ENCODE measurements at regions not wholly inside any gene's neighbourhood (a gene's known extent, or its start where the extent isn't known, plus 50 kb on each side); places are given as distances from the start of the nearest gene placed in this dataset.

GRCh38 chr12:69085852-69086251 is 152.9 kb upstream of the CPM start:
- TF ChIP-seq CTCF (IDR thresholded peaks at IDR 0.05; ENCODE audit: poor library complexity, severe bottlenecking) (no peak), RAD21 (conservative IDR thresholded peaks at IDR 0.05) (no peak), EP300 (conservative IDR thresholded peaks at IDR 0.05; ENCODE audit: poor library complexity, severe bottlenecking) (no peak), MXI1 (conservative IDR thresholded peaks at IDR 0.05; ENCODE audit: poor library complexity, severe bottlenecking) (no peak), POLR2AphosphoS5 (IDR thresholded peaks at IDR 0.05) (no peak), TAF1 (IDR thresholded peaks at IDR 0.05; ENCODE audit: low read depth) (no peak), REST (IDR thresholded peaks at IDR 0.05; ENCODE audit: borderline replicate concordance) (no peak)

All from neural cell (in vitro differentiated cells).